OCI-LY7 (cell line): ENCODE measurements at regions not wholly inside any gene's neighbourhood (a gene's known extent, or its start where the extent isn't known, plus 50 kb on each side); places are given as distances from the start of the nearest gene placed in this dataset.

Source experiments
- EZH2phosphoT487 ChIP-seq: fragments of 200-600 bp; sonication (generic); IDR thresholded peaks from 2 replicates; pipeline ENCODE4 v1.6.1; 2018; ENCODE audit warnings: low read depth, borderline replicate concordance, mild to moderate bottlenecking, mixed run types, antibody characterized with exemption, low read length, moderate library complexity, mixed read lengths
- TF ChIP-seq, protein P1 (sequence below): fragments of 200-600 bp; sonication (generic); conservative IDR thresholded peaks from 2 replicates; pipeline ENCODE4 v1.5.1; 2014; ENCODE audit warnings: mild to moderate bottlenecking, antibody characterized with exemption, low read length, moderate library complexity, mixed read lengths

DNA sequence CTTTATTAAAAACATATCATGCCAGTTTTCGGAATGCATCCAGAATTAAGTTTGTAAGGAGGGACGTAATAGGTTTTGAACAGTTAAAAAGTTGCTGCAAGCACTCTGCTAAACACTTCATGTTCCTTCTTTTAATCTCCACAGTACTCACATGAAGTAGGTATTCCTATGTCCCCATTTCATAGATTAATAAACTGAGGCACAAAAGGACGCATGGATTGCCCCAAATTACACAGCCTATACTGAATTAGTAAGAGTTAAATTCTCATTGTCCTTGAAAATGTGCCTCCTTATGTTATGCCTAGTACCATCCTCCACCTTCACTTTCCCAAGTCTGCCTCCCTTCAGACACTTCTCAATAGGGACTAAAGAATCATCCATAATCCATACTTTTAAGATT is 358.9 kb upstream of the ATP5MC3 start:
- TF ChIP-seq, protein P1, sequence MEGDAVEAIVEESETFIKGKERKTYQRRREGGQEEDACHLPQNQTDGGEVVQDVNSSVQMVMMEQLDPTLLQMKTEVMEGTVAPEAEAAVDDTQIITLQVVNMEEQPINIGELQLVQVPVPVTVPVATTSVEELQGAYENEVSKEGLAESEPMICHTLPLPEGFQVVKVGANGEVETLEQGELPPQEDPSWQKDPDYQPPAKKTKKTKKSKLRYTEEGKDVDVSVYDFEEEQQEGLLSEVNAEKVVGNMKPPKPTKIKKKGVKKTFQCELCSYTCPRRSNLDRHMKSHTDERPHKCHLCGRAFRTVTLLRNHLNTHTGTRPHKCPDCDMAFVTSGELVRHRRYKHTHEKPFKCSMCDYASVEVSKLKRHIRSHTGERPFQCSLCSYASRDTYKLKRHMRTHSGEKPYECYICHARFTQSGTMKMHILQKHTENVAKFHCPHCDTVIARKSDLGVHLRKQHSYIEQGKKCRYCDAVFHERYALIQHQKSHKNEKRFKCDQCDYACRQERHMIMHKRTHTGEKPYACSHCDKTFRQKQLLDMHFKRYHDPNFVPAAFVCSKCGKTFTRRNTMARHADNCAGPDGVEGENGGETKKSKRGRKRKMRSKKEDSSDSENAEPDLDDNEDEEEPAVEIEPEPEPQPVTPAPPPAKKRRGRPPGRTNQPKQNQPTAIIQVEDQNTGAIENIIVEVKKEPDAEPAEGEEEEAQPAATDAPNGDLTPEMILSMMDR = no peak
- TF ChIP-seq EZH2phosphoT487 = no peak
